Fibroblast of the aortic adventitia (primary cell): ENCODE measurements at regions not wholly inside any gene's neighbourhood (a gene's known extent, or its start where the extent isn't known, plus 50 kb on each side); places are given as distances from the start of the nearest gene placed in this dataset.

Source experiments
- DNase-seq: peaks from one replicate; pipeline ENCODE4 v3.0.0-alpha.2; 2010; ENCODE audit warnings: low read depth
- H3K4me3 ChIP-seq: 2 replicates; pipeline ENCODE4 v1.5.1; 2011; ENCODE audit warnings: low read depth, mild to moderate bottlenecking, control low read depth, low read length, moderate library complexity
- TF ChIP-seq, protein P1 (sequence below): IDR thresholded peaks from 2 replicates; pipeline ENCODE4 v1.5.1; 2011; ENCODE audit warnings: mild to moderate bottlenecking, low read length, control low read depth, inconsistent platforms; ENCODE audit not compliant: insufficient read depth

DNA sequence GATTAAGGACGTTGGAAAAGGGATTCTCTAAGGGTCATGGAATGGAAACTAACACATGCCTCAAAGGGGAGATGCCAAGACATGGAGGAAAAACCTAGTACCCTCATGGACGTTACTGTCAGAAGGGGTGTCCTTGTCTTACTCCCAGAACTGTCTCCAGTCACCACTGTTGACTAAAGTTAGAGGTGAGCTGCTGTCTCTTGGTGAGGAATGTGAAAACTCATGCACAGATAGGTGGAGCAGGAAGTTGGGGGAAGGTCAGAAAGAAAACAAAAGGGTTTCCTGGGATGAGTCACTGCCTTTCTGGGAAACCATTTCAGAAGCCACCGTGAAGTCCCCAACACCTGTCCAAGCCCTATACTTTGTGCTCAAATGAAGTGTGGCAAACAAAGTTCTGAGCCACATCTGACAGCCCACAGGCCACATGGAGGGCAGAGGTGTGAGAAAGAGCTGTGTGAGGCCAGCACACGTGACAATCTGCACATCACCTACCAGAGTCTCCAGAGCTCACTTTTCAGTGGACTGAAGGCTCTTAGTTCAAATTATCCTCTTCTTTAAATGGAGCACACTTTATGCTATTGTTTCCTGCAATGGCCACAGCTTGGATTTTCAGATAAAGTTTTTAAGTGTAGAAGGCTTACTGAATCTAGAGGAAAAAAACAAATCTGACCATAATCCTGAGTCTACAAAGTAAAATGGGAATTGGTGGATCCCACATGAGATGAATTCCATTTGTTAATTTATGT is 92.9 kb upstream of the EGLN3 start:
- DNase-seq, result no peak
- TF ChIP-seq, protein P1, sequence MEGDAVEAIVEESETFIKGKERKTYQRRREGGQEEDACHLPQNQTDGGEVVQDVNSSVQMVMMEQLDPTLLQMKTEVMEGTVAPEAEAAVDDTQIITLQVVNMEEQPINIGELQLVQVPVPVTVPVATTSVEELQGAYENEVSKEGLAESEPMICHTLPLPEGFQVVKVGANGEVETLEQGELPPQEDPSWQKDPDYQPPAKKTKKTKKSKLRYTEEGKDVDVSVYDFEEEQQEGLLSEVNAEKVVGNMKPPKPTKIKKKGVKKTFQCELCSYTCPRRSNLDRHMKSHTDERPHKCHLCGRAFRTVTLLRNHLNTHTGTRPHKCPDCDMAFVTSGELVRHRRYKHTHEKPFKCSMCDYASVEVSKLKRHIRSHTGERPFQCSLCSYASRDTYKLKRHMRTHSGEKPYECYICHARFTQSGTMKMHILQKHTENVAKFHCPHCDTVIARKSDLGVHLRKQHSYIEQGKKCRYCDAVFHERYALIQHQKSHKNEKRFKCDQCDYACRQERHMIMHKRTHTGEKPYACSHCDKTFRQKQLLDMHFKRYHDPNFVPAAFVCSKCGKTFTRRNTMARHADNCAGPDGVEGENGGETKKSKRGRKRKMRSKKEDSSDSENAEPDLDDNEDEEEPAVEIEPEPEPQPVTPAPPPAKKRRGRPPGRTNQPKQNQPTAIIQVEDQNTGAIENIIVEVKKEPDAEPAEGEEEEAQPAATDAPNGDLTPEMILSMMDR, result no peak
- no peak overlapping the region for H3K4me3 ChIP-seq

DNA sequence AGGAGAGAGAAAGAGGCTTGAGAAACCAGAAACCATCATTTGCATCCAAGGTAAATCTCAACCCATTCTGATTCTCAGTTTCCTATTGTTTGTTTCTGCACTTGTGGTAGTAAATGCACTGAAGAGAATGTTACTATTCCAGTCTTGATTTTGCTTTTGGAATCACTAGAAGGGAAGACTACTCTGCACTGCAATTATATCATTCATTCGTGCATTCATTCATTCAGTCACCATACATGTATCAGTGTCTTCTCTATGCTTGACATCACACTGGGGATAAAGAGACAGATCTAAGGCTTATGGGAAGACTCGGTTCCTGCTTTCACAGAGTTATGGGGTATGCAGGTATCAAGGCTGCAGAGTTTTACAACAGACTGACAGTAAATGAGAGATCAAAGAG is 90.3 kb upstream of the EGLN3 start:
- TF ChIP-seq, protein P1, result no peak
- no peak for DNase-seq
- H3K4me3 ChIP-seq, result no peak overlapping the region

DNA sequence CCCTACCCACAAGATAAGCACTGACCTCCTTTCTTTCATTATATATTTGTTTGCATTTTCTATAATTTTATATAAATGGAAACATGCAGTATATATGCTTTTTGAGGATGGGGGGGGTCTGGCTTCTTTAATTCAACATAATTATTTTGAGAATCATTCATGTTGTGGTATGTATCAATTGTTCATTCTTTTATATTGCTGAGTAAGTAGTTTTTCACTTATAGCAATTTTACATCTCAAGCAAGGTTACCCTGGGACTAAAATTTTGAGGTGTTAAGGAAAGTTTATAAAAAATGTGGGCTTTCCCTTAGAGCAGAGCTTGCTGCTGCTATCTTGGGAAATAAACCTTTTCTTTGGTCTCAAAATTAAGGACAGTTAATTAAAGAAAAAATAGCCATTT is 89.9 kb upstream of the EGLN3 start:
- DNase-seq, result no peak
- TF ChIP-seq, protein P1, result no peak
- H3K4me3 ChIP-seq, result no peak overlapping the region

DNA sequence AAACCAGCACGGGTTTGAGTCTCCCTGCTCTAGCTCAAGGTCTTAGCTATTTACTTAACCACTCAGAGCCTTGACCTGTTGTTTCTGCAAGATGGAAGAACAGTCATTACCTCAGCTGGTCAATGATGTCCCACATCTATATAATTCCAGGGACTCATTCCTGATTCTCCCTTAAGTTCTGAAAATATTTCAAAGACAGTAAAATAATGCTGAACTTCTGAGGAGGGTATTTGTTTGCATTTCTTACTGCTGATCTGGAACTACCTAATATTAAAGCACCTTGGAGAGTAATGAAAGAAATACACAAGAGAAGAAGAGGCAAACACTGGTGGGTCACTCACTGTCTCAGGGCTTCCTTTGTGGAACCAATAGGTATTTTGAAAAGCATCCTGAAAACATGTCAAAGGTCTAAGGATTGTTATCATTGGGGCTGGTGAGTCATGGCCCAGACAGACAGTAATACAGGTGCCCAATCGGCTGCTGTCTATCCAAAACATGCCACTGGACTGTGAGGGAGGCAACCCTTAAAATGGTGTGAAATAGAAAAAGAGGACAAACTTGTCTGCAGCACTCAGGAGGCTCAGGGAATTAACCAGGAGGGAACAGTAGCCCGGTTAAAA is 88.7 kb upstream of the EGLN3 start:
- no peak overlapping the region for H3K4me3 ChIP-seq
- DNase-seq, result no peak
- TF ChIP-seq, protein P1, result no peak

DNA sequence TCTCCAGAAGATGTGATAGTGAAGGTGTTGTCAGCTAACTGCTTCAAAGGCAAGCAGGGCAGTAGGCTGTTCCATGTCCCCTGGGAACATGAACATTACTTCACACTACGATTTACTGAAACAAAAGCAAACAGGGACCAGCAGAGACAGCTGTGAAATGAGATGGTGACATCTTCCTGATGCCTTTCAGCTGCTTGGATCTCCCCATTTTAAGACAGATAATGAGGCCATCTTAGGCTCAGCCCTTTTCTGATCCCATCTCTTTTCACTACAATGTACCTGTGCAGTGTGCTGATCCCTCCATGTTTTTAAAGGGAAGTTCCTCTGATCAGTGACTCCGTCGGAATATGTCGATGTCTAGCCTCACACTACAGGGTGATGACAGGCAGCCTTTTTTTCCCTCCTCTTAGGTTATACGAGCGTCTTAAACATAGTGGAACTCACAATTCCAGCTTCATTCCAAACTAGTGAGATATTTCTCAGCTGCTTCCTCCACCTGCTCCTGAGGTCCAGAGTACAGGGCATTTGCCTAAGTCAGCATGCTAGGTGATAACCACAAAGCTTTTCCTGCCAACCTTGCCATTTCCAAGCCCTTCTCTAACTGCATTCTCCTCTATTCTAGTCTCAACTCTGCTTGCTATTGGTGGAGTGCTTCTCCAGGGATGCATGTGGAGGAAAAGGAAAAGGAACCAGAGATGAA is 87.6 kb upstream of the EGLN3 start:
- no peak overlapping the region for H3K4me3 ChIP-seq
- no peak for DNase-seq
- TF ChIP-seq, protein P1, result no peak

DNA sequence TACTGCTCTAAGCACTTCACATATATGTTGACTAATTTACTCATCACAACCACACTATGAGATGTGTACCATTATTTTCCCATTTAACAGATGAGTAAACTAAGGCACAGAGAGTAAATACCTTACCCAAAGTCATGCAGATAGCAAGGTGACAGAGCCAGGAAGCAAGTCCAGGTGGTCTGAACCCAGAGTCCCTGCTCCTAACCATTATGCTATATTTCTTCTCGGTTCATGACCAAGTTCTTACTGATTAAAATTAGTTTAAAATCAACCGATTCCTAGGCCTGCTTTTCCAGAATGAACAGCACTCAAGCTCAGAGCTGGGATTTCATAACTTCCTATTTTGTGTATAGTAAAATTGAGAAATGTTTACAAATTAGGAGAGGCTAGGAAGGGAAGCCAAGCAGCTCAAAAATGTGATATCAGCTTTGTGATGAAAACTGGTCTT is 85.5 kb upstream of the EGLN3 start:
- peak; percentile 58 for DNase-seq
- no peak overlapping the region for H3K4me3 ChIP-seq
- TF ChIP-seq, protein P1, result no peak
